GM23338 (cell line): ENCODE measurements at regions not wholly inside any gene's neighbourhood (a gene's known extent, or its start where the extent isn't known, plus 50 kb on each side); places are given as distances from the start of the nearest gene placed in this dataset.

Experiments
- CREB1 ChIP-seq: fragments of 250-450 bp; sonication (Bioruptor Pico); IDR thresholded peaks from 2 replicates; pipeline ENCODE4 v1.5.0; 2020; ENCODE audit warnings: low read depth, mild to moderate bottlenecking, moderate library complexity
- CTCF ChIP-seq, 2 experiments: fragments of 200-600 bp in 1 of 2; sonication (generic) in 1 of 2; conservative IDR thresholded peaks; 2 replicates each; pipeline versions ENCODE4 v1.5.1 to v1.6.1; 2016 to 2017; ENCODE audit warnings: antibody characterized with exemption in 2 of 2, low read depth in 2 of 2, mild to moderate bottlenecking in 2 of 2, moderate library complexity in 1 of 2
- ETS1 ChIP-seq: IDR thresholded peaks from 2 replicates; pipeline ENCODE4 v1.6.1; 2016; ENCODE audit warnings: antibody characterized with exemption
- EZH2 ChIP-seq: fragments of 200-600 bp; sonication (generic); IDR thresholded peaks from one replicate; pipeline ENCODE4 v1.8.0; 2017; ENCODE audit warnings: antibody characterized with exemption, mild to moderate bottlenecking, low read depth; ENCODE audit not compliant: unreplicated experiment
- EZH2phosphoT487 ChIP-seq: fragments of 200-600 bp; sonication (generic); IDR thresholded peaks from one replicate; pipeline ENCODE4 v1.8.1; 2018; ENCODE audit warnings: antibody characterized with exemption; ENCODE audit not compliant: unreplicated experiment
- JUNB ChIP-seq: IDR thresholded peaks from one replicate; pipeline ENCODE4 v1.6.1; 2016; ENCODE audit warnings: antibody characterized with exemption; ENCODE audit not compliant: unreplicated experiment
- NANOG ChIP-seq: IDR thresholded peaks from 2 replicates; pipeline ENCODE4 v1.6.1; 2016; ENCODE audit warnings: antibody characterized with exemption, borderline replicate concordance
- POLR2AphosphoS5 ChIP-seq: IDR thresholded peaks from 2 replicates; pipeline ENCODE4 v1.6.1; 2016; ENCODE audit warnings: antibody characterized with exemption, low read depth
- STAT1 ChIP-seq: IDR thresholded peaks from one replicate; pipeline ENCODE4 v1.6.1; 2016; ENCODE audit warnings: antibody characterized with exemption; ENCODE audit not compliant: unreplicated experiment
- ZNF114 ChIP-seq: fragments of 250-450 bp; sonication (Bioruptor Pico); IDR thresholded peaks from 2 replicates; pipeline ENCODE4 v1.5.0; 2020; ENCODE audit warnings: mild to moderate bottlenecking, moderate library complexity
- ZNF331 ChIP-seq: fragments of 250-450 bp; sonication (Bioruptor Pico); IDR thresholded peaks from 2 replicates; pipeline ENCODE4 v1.5.0; 2020; ENCODE audit warnings: low read depth, mild to moderate bottlenecking, moderate library complexity
- ZNF462 ChIP-seq: fragments of 250-450 bp; sonication (Bioruptor Pico); IDR thresholded peaks from 2 replicates; pipeline ENCODE4 v1.5.0; 2020; ENCODE audit warnings: mild to moderate bottlenecking, moderate library complexity
- TF ChIP-seq, protein P1 (sequence below): IDR thresholded peaks from one replicate; pipeline ENCODE4 v1.6.1; 2018; ENCODE audit warnings: antibody characterized with exemption; ENCODE audit not compliant: unreplicated experiment

- TF ChIP-seq, protein P1, sequence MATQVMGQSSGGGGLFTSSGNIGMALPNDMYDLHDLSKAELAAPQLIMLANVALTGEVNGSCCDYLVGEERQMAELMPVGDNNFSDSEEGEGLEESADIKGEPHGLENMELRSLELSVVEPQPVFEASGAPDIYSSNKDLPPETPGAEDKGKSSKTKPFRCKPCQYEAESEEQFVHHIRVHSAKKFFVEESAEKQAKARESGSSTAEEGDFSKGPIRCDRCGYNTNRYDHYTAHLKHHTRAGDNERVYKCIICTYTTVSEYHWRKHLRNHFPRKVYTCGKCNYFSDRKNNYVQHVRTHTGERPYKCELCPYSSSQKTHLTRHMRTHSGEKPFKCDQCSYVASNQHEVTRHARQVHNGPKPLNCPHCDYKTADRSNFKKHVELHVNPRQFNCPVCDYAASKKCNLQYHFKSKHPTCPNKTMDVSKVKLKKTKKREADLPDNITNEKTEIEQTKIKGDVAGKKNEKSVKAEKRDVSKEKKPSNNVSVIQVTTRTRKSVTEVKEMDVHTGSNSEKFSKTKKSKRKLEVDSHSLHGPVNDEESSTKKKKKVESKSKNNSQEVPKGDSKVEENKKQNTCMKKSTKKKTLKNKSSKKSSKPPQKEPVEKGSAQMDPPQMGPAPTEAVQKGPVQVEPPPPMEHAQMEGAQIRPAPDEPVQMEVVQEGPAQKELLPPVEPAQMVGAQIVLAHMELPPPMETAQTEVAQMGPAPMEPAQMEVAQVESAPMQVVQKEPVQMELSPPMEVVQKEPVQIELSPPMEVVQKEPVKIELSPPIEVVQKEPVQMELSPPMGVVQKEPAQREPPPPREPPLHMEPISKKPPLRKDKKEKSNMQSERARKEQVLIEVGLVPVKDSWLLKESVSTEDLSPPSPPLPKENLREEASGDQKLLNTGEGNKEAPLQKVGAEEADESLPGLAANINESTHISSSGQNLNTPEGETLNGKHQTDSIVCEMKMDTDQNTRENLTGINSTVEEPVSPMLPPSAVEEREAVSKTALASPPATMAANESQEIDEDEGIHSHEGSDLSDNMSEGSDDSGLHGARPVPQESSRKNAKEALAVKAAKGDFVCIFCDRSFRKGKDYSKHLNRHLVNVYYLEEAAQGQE, result no peak
- no peak for TF ChIP-seq CTCF (conservative IDR thresholded peaks at IDR 0.05; ENCODE audit: low read depth in 2 of 2)
- no peak for TF ChIP-seq POLR2AphosphoS5
- TF ChIP-seq ZNF331, result no peak
- TF ChIP-seq EZH2, result no peak
- no peak for TF ChIP-seq STAT1
- TF ChIP-seq CREB1 (CRISPR knock-in tag), result no peak
- no peak for TF ChIP-seq ZNF114 (CRISPR knock-in tag)
- no peak for TF ChIP-seq EZH2phosphoT487
- no peak for TF ChIP-seq JUNB
- TF ChIP-seq NANOG, result no peak
- no peak for TF ChIP-seq ETS1
- TF ChIP-seq ZNF462 (CRISPR knock-in tag), result no peak
Measured at GRCh38 chr21:40952551-40953323, 105.8 kb upstream of the DSCAM start.
